ENCODE measurements at regions not wholly inside any gene's neighbourhood (a gene's known extent, or its start where the extent isn't known, plus 50 kb on each side); places are given as distances from the start of the nearest gene placed in this dataset.
"Not testable (repeated sequence)": the region's sequence is repeated elsewhere in the genome, so short reads cannot be mapped to it uniquely, and the experiment has no call there.

DNA sequence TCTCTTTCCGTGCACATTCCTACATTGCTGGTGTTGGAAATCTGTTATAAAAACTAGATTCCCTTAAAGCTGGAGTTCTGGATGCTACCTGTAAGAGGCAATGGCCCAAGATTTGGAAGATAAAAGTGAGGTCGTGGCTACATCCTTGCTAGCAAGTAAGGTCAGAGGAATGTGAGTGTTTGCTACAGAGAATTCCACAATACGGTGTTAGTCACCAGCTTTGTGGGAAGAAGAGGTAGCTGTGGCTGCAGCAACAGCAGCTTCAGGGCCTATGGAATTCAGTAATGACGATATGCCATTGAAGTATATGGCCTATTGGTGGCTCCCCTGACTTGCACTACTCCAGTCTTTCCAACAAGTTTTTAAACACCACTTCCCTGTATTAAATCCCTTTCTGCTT is 227.7 kb upstream of the TMEM260 start:
- no peak for DNase-seq

DNA sequence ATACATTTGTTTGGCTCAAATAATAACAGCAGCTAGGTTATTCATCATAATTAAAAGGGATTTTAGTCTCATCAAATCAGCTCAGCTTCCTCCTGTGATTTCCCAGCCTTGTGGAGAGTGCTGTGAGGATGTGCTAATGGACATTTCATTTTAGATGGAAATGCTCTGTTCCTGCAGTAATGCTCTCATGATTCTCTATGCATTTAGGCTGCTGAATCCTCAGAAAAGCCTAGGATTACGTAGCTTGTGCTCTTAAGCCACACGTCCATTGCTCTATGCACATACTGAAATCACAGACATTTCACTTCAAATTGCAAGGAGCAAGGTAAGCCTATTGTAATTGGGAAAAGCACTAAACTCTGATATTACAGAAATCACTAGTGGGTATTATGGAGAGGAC is 226.6 kb upstream of the TMEM260 start:
- DNase-seq: no peak

DNA sequence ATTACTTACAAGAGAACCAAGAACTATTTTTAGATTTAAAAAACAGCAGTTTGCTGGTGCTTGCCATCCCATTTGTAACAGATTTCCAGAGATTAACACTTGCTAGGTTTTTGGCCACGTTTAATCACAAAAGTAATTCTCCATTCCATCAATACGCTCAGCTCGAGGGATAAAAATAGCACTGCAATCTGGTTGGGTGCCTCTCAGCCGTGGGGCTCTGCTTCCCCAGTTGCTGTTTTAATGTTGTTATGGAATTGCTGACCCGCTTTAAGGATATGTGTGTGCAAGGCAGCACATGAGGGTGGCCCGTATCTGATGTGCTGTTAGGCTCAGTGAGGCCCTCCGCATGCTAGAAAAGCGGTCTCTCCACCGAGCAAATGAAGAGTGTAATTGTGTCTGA is 222.2 kb upstream of the TMEM260 start:
- no peak for DNase-seq

DNA sequence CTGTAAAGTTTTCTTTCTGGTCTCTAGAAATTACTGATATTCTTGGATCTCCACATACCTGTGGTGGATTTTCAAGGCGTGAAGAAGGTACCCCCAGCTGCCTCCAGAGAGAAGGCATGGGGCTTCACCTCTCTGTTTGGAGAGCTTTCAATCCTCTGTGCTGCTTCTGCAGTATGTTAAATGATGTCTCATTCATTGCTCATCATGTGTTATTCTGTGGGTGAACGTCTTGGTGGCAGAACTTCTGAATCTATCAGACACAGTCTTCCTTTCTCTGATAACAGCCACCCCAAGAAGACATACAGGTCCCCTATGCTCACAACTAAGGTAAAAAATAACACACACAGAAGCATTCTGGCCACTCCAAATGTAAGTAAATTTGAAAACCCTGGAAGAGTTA is 221.3 kb upstream of the TMEM260 start:
- DNase-seq: no peak

DNA sequence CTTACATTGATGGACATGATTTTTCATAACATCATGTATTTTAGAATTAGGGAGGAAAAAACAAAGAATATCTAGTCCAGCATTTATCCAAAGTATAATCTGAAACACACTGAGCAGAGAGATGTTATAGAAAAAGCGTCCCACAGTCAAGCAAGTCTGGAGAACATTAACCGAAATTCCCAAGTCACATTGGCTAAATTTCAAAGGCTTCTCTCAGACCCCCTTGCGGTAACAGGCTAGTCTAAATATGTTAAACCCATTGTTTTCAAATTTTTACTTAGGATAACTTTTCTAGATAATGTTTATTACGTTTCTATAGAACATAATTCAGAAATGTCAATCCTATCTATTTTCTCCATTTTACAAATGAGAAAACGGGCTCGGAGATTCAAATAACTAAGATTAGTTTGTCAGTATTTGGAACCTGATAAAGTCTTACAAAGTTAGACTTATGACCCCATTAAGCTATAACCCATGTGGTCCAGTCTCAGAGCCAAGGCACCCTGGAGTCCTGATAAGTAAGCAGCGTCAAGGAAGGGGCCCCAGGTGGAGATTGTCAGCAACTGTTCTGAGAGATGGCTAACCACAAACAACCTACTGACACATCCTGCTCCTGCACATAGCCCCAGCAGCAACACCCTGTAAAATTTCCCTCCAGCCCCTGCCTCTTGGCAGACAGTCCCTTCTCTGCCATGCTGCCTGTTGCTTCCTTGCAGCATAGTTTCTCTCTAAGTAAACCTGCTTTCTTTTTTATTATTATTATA is 220.6 kb upstream of the TMEM260 start:
- no peak for DNase-seq

DNA sequence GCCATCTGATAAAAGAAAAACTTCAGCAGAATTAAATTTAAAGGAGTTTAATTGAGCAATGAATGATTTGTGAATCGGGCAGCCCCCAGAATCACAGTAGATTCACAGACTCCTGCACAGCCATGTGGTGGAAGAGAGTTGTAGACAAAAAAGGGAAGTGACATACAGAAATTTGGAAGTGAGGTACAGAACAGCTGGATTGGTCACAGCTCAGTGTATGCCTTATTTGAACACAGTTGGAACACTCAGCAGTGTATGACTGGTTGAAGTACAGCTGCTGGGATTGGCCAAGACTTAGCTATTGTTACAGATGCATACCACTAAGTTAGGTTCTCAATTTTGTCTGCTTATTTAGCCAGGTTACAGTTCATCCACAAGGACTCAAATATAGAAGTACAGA is 213.9 kb upstream of the TMEM260 start:
- DNase-seq: not testable (repeated sequence)

DNA sequence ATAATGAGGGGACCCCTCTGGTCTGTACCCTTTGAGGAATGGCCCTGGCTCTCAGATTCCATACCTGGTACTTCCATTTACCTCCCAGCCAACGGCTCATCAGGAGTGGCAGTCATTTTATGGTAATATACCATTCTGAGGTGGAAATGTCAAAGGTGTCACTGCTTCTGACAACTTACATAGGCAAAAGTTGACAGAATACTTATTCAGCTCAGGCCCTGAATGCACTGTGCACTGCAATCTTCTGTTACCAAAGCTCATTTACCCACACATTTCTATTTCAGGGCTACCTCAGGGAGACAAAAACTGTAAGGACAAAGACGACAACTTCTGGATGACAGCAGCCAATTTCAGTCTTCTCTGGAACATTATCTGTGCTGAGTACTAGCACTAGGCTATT is 212.2 kb upstream of the TMEM260 start:
- no peak for DNase-seq

DNA sequence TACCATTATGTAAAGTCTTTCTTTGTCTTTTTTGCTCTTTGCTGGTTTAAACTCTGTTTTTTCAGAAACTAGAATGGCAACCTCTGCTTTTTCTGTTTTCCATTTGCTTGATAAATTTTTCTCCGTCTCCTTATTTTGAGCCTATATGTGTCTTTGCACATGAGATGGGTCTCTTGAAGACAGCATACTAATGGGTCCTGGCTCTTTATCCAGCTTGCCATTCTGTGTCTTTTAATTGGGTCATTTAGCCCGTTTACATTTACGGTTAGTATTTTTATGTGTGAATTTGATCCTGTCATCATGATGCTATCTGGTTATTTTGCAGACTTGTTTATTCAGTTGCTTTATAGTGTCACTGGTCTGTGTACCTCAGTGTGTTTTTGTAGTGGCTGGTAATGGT is 207.9 kb upstream of the TMEM260 start:
- DNase-seq: no peak

DNA sequence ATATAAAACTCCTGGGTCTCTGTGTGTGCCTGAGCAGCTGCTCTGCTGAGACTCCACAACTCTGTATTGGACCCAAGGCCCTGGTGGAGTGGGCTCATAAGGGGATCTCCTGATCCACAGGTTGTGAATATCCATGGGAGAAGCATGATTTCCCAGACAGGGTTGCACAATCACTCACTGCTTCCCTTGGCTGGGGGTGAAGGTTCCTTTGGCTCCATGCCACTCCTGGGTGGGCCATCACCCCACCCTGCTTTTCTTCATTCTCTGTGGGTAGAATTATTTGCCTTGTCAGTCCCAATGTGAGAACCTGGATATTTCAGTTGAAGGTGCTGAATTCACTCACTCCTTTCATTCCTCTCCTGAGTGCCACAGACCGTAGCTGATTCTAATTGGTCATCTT is 205.2 kb upstream of the TMEM260 start:
- no peak for DNase-seq

DNA sequence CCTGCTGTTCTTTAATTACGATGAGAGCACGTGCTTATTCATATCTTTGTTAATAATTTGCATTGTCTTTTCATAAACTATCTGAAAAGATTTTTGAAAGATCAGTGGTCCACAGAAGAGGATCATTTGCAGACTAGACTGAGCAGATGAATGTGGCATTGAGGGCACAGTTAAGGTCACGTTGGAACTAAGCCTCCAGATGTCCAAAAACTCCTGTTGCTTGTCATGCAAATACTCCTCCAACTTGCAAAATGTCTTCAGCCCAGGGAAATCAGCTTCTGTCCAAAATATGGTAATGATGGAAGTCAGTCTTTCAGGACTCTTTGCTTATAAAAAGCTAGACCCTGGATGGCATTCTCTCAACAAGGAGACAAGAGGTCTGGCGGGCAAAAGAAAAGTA is 201.6 kb upstream of the TMEM260 start:
- DNase-seq: no peak

DNA sequence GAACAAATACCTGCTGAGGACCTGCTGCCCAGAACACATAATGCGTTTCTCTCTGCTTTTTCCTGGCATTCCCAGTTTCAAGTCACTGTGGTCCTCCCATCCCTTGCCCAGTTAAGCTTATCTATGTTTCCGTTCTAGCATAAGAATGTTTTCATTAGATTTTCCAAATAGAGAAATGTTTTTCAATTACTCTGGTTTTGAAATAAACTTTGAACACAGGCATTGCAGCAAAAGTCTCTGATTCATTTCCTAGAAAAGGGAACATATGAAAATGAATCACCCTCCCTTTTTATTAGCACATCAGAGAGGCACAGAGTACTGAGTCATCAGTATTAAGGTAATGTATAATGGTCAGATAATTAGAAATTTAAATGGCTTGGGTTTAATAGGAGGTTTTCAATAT is 201.1 kb upstream of the TMEM260 start:
- DNase-seq: no peak

DNA sequence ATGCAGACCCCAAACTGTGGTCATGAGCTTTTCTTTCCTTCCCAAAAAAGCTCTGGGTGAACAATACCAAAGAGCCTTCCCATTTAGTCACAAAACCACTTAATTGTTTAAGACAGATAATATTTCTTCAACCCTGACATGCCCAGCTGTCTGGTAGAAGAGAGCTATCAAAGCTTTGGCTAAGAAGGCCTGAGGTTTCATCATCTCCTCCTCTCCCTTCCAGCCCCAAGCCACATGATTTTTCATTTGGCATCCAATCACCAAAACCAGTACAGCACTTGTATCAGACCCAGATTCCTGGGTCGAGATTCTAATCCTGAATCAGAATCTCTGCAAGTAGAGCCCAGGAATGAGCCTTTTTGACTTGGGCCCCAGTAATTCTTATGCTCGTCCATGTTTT is 199.6 kb upstream of the TMEM260 start:
- no peak for DNase-seq

DNA sequence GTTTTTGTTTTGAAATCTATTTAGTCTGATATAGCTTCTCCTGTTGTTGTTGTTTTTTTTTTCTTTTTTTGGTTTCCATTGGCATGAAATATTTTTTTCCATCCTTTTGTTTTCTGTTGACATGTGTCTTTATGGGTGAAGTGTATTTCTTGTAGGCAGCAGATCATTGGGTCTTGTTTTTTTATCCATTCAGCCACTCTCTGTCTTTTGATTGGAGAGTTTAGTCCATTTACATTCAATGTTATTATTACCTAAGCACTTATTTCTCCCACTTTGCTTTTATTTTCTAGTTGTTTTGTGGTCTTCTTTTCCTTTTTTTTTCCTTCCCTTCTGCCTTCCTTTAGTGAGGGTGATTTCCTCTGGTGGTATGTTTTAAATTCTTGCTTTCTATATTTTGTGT is 193.6 kb upstream of the TMEM260 start:
- DNase-seq: no peak

DNA sequence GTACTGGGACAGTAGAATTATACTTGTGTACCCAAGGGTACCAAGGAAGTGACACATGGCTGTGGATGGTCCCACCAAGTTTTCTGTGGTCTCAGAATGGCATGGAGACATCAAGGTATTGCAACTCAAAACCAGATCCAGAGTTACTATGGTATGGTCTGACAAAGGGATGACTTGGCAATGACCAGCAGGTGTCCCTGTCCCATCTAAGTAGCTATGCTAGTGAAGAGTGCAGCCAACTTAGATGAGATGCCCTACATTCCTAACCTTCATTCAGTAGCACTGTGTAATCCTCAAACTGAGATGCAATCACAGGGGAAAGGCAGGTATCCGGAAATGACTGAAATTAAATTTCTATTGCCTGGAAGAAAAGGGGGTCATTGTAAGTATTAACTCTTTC is 188.7 kb upstream of the TMEM260 start:
- DNase-seq: no peak

DNA sequence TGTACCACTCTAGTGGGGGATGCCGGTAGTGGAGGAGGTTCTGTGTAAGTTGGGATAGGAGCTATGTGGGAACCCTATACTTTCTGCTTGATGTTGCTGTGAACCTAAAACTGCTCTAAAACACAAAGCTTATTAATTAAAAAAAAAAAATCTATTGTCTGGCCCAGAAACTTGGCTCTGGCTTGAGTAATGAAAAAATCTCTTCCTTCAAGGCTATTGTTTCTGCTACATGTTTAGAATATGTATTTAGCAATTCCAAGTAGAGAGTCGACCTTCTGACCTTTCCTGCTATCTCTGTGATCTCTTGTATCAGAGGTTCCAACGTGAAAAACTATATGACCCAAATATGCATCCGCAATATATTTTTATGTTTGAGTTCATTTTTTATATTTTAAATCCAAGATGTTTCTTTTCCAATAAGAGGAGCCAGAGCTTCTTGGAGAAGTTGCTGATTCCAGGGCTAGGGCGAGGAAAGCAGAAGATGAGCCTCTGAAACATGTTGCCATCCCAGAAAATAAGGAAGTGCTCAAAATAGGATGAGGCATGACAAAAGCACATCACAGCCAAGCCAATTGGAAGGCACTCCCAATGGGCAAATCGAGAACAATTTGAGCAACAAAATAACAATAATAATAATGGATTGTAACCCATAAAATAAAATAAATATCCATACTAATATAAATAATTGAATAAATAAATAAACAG is 184.6 kb upstream of the TMEM260 start:
- DNase-seq: no peak

DNA sequence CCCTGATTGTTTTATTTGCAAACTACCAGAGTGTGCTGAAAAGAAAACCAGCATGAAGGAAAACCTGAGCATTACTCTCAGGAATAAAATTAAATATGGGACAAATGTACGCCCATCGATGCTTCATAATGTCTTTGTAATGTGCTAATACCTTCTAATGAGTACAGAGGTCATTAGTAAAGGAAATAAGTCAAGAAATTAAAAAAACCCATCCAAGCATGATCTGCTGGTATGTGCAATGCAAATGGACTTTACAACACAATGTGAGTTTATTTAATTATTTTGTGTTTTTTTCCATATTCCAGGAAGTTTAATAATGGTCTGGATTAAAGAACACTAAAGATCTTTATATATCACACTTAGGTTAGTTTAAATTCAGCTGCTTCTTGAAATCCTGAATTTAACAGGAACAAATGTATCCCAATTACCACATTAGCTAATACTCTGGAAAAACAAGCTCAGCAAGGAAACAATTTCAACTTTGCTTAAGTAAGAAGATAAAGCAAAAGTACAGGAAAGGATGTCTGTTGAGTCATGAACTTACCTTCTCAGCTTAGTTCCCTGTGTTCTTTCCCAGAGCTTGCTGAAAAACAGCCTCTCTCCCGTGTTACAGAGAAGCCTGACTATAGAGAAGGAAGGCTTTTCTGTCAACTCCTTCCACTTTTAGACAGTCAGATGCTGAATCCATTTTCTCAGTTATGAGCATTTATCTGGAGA is 179.3 kb upstream of the TMEM260 start:
- no peak for DNase-seq

DNA sequence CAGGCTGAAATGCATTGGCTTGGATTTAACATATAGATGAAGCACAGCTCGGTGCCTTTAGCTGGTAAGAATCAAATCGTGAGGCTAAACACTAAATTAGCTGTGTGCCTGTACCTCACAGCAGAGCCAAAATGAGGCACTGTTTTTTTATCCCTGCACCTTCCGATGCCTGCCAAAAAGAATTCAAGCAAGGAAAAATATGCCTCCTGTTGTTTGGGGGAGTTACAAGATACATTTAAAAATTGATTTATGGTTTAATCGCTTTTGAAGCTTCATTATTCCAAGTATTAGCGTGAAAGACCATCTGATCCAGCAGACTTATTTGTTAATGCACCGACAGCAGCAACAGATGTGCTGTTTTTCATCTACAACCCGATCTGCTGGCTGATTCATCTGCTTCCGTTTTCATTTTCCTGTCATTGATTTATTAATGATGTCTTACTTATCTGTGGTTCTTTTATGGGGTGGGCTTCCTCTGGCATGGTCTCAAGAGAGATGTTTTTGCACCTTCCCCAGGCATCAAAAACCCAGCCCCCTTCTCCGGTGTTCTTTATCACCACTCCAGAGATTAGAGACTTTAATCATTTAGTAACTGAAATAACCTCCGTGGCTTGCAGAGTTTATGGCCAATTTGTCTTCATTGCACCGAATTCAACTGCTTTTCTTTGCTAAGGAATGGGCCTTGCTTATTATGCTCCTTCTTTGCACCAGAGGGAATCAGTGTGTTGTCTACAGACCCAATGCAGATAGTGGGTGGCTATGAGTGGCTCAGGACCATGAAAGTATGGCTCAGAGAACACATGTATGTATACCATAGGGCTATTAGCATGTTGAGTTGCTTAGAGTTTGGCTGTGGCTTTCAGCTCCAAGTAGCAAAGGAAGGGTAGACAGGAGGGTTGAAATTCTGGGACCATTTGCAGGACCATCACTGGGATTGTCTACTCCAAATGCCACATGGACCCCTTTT is 166.8 kb upstream of the TMEM260 start:
- DNase-seq: no peak

DNA sequence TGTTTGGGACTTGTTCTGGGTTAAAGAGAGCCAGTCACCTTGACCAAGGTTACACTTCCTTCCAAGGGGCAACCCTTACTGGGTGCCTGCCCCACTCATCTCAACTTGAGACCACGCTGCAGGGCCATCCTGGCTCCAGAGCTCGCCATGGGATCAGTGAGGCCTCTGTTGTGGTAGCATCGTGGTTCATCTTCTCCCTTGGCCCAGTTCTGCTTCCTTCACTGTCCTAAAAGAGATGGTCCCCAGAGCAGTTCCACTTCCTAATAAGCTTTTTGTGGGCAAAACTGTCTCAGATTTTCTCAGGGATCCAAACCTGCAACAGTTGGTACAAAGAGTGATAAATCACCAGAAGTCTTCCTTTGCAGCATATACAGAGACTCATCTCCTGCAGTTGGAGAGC is 165.9 kb upstream of the TMEM260 start:
- DNase-seq: no peak

DNA sequence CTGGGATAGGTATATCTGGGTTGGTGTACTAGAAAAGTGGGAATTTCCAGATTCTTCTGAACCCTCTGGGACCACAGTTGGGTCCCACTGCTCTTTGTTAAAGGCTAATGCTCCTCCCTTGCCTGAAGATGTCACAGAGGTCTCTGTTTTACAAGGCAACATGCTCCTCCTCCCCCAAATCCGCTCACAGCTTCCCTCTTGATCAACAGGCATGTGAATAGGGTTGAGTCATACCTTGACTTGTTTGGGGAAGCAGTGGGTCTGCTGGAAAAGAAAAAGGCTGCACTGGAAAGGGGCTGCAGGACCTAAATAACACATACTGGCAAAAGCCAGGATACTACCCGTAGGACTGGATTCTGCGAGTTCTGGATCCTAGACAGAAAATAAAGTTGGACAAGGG is 165.4 kb upstream of the TMEM260 start:
- DNase-seq: no peak

DNA sequence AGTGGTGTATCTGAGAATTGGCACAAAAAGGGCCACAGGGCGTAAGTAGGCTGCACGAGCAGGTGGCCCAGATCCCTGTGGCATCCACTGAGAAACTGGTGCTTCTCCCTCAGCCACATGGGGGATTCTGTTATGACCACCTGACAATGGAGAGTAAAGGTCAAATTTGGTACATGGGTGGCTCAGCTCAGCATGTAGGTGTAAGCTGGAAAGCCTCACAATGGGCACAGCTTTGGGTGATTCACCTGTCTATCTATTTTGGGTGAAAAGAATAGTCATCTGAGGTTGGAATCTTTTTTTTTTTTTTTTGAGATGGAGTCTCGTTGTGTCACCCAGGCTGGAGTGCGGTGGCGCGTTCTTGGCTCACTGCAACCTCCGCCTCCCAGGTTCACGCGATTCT is 163.4 kb upstream of the TMEM260 start:
- no peak for DNase-seq

DNA sequence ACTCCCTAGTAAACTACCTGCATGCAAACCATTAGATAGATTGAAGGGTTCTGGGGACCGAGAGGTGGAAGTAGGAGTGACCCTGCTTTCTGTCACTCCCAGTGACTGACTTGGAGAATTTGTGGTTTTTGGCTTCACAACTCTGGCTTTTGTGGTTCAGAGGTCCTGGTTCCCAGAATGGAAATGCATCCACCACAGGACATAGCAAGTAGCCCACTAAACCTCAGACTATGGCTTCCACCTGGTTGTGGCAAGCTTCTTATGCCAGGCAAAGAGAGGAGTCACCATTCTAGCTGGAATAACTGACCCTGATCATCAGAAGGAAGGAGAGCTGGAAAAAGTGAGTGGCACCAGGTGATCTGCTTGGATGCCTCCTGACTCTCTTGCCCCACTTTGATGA is 162.4 kb upstream of the TMEM260 start:
- DNase-seq: no peak

DNA sequence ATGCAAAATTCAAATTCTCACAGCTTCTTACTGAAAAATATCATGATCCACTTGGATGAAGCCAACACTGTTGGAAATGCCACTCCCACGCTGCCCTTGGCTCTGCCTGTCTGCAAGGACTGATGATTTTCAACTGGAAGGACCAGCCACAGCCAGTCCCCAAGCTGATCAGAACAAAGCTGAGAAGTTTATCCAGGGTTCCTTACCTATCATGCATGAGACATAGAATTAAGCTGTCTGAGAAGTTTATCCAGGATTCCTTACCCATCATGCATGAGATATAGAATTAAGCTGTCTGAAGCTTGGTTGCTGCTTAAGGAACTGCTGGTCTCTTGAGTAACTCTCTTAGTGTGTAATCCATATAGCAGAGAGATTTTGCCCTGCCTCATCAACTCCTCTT is 159.8 kb upstream of the TMEM260 start:
- DNase-seq: no peak

DNA sequence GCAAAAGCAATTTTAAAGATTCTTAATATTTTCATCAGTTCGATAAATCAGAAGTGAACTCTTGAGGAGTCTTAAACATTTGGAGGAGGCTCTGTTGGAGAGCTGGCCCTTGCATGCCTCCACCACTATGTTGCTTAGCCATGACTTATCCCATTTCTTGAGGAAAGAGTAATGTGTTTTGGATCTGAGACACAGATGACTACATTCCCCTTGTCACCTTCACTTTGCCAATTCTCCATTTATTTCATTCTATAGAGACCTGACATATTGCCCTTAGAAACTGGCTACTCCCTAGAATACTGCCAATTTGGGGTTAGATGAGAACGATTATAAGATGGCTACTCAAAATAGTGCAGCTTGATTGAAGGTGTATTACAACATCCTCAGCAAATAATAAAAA is 157.4 kb upstream of the TMEM260 start:
- DNase-seq: no peak

All from activated naive CD4-positive, alpha-beta T cell treated with anti-CD3 and anti-CD28 coated beads, Interleukin-2, amount 50 U/mL, for 16 hours (primary cell).